Lower lobe of right lung (tissue), 2 donors: ENCODE measurements at regions not wholly inside any gene's neighbourhood (a gene's known extent, or its start where the extent isn't known, plus 50 kb on each side); places are given as distances from the start of the nearest gene placed in this dataset.

Experiments
- ATAC-seq, 2 donors: fragments of 200-7000 bp; cut with Tn5 transposase; one replicate each; pipeline ENCODE4 v1.9.1; 2020 to 2022; ENCODE audit warnings: mild to moderate bottlenecking in 2 of 2, moderate library complexity in 2 of 2
- DNase-seq: peaks from one replicate; pipeline ENCODE4 v3.0.0-alpha.2; 2020
- H3K27ac ChIP-seq: fragments of 200-600 bp; one replicate; pipeline ENCODE4 v1.8.0; 2022
- H3K27me3 ChIP-seq: fragments of 200-600 bp; one replicate; pipeline ENCODE4 v1.8.0; 2022; ENCODE audit warnings: low read depth
- H3K36me3 ChIP-seq: fragments of 200-600 bp; one replicate; pipeline ENCODE4 v1.8.0; 2022; ENCODE audit warnings: mild to moderate bottlenecking
- H3K4me1 ChIP-seq: fragments of 200-600 bp; one replicate; pipeline ENCODE4 v1.8.0; 2022
- H3K4me3 ChIP-seq: fragments of 200-600 bp; one replicate; pipeline ENCODE4 v1.8.0; 2022; ENCODE audit warnings: mild to moderate bottlenecking
- H3K9me3 ChIP-seq: fragments of 200-600 bp; one replicate; pipeline ENCODE4 v1.8.0; 2022
- CTCF ChIP-seq: fragments of 200-600 bp; IDR thresholded peaks from one replicate; pipeline ENCODE4 v1.8.0; 2022; ENCODE audit warnings: antibody characterized with exemption, mild to moderate bottlenecking
- intact Hi-C: fragments of 100-400 bp; cut with DNase I; formaldehyde crosslinking; loops from one replicate; pipeline ENCODE4 v1.11.0; 2022
- donor health status: DM: no; HTN: yes; CAD: no; lungs with severe emphysema.

DNA sequence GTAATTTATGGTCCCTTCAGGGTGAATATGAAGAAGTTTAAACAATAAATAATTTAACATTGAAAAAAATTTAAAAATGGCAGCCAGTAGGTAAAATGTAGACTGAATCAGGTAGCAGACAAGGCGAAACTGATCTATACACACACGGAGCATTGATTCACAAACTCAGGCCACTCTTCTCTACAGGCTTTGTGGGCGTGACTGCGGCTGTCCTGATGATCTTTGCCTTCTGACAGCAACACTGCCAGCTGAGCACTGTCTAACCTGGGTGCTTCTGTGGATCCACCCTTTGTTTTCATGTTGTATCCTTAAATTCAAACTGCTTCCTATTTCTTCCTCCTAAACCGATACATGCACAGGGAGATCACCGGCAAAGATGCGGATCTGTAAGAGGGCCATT is 315.4 kb upstream of the ADCY2 start:
- Histone ChIP-seq H3K4me3 (no peak overlapping the region), H3K27me3 (no peaks in the 10 kb centered on the region), H3K36me3 (no peaks in the 10 kb centered on the region), H3K4me1 (no peaks in the 10 kb centered on the region), H3K27ac (no peak overlapping the region), H3K9me3 (no peaks in the 10 kb centered on the region)
- ATAC-seq (no peak), DNase-seq (no peak)
- intact Hi-C loops, result no loop called here
- TF ChIP-seq CTCF, result no peak

- H3K27ac ChIP-seq, result no peak overlapping the region
These were observed 308.1 kb upstream of the ADCY2 start for GRCh38 chr5:7087719-7088297.

DNA sequence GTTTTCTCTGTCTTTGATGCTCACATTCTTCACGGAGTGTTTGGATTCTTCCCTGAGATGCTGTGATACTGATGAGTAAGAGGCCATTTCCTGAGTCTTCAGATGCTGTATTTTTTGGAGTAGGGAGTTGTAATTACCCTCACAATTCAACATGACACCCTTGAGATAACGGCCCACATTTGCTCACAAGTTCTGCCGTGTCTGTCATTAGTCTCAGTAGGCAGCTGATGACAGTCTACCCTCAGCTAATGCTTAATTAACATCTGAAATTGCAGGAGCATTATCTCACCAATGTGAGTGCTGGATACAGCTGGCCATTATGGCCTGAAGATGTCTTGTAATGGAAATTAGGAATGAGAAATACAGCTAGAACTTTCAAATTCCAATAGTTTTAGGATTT is 307.1 kb upstream of the ADCY2 start:
- intact Hi-C loops, result no loop called here
- Histone ChIP-seq H3K4me3 (no peak overlapping the region), H3K27me3 (no peaks in the 10 kb centered on the region), H3K9me3 (no peaks in the 10 kb centered on the region), H3K36me3 (no peaks in the 10 kb centered on the region), H3K27ac (no peak overlapping the region), H3K4me1 (no peaks in the 10 kb centered on the region)
- no peak for TF ChIP-seq CTCF
- DNase-seq (no peak), ATAC-seq (no peak)

More at GRCh38 chr5:7087719-7088297, 308.1 kb upstream of the ADCY2 start:
- intact Hi-C loops, result no loop called here
- H3K9me3 ChIP-seq, result no peaks in the 10 kb centered on the region
- no peaks in the 10 kb centered on the region for H3K36me3 ChIP-seq
- no peaks in the 10 kb centered on the region for H3K4me1 ChIP-seq
- peak in 1 of 2 donors; percentile 17 for ATAC-seq
- TF ChIP-seq CTCF, result no peak
- H3K27me3 ChIP-seq, result no peaks in the 10 kb centered on the region
- no peak overlapping the region for H3K4me3 ChIP-seq
- DNase-seq, result no peak

DNA sequence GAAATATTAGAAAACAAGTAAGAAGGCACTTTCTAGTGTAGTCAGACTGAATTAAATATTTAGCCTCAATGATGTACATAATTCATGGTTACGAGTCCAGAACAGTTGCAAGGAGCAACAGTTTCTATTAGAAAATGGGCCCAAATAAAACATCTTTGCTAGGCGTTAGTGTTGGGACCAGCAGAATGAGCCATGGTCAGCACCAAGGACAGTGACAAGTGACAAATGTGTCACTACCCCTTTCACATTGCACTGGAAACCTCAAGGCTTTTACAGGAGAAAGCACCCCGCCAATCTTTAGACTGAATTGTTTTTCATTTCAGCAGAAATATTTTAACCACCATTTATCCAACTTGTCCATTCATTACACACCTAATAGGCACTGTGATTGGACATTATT is 301.3 kb upstream of the ADCY2 start:
- DNase-seq, result no peak

DNA sequence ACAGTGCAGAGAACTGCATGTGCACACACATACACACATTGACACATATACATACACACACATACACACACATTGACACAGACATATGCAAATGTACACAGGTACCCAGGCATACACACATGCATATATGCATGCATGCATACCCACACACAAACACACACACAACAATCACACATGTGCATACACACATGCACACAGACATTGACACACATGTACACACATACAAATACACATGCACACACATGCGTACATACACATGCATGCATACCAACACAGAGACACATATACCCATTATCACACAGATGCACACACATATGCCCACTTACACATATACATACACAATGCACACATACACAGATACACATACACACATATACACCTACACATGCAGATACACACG is 299.6 kb upstream of the ADCY2 start:
- H3K27me3 ChIP-seq, result no peaks in the 10 kb centered on the region
- DNase-seq (no peak), ATAC-seq (no peak)
- intact Hi-C loops, result no loop called here
- no peaks in the 10 kb centered on the region for H3K4me1 ChIP-seq
- no peak for TF ChIP-seq CTCF
- no peaks in the 10 kb centered on the region for H3K9me3 ChIP-seq
- no peak overlapping the region for H3K4me3 ChIP-seq
- no peaks in the 10 kb centered on the region for H3K36me3 ChIP-seq
- H3K27ac ChIP-seq, result no peak overlapping the region

More for the DNA sequence above, 301.3 kb upstream of the ADCY2 start:
- Histone ChIP-seq H3K4me3 (no peak overlapping the region), H3K9me3 (no peaks in the 10 kb centered on the region), H3K27me3 (no peaks in the 10 kb centered on the region), H3K27ac (no peak overlapping the region), H3K4me1 (no peaks in the 10 kb centered on the region), H3K36me3 (no peaks in the 10 kb centered on the region)
- TF ChIP-seq CTCF, result no peak
- ATAC-seq, result no peak
- intact Hi-C loops, result no loop called here

GRCh38 chr5:7105358-7105757 is 290.6 kb upstream of the ADCY2 start:
- Histone ChIP-seq H3K9me3 (no peaks in the 10 kb centered on the region), H3K27me3 (no peaks in the 10 kb centered on the region), H3K4me3 (no peak overlapping the region), H3K4me1 (no peaks in the 10 kb centered on the region), H3K27ac (no peak overlapping the region), H3K36me3 (no peaks in the 10 kb centered on the region)
- ATAC-seq (no peak), DNase-seq (no peak)
- no peak for TF ChIP-seq CTCF
- intact Hi-C loops, result no loop called here
